Left lung (tissue), 4 donors: ENCODE measurements at regions not wholly inside any gene's neighbourhood (a gene's known extent, or its start where the extent isn't known, plus 50 kb on each side); places are given as distances from the start of the nearest gene placed in this dataset.

Experiments
- ATAC-seq: fragments of 200-7000 bp; cut with Tn5 transposase; one replicate; pipeline ENCODE4 v1.9.1; 2020; ENCODE audit warnings: moderate library complexity
- DNase-seq, 4 donors: peaks; one replicate each; pipeline ENCODE4 v3.0.0-alpha.2; 2013 to 2020
- H3K27ac ChIP-seq, 2 donors: fragments of 200-600 bp; sonication (generic) in 1 of 2; one replicate each; pipeline versions ENCODE4 v1.5.0 to v1.8.0; 2020 to 2021
- H3K27me3 ChIP-seq, 2 donors: fragments of 200-600 bp; sonication (generic) in 1 of 2; one replicate each; pipeline versions ENCODE4 v1.5.0 to v1.8.0; 2020 to 2021
- H3K36me3 ChIP-seq, 2 donors: fragments of 200-600 bp; sonication (generic) in 1 of 2; one replicate each; pipeline versions ENCODE4 v1.5.0 to v1.8.0; 2020 to 2021
- H3K4me1 ChIP-seq, 2 donors: fragments of 200-600 bp; one replicate each; pipeline ENCODE4 v1.8.0; 2021
- H3K4me3 ChIP-seq, 2 donors: fragments of 200-600 bp; sonication (generic) in 1 of 2; one replicate each; pipeline versions ENCODE4 v1.5.0 to v1.8.0; 2020 to 2021; ENCODE audit warnings: mild to moderate bottlenecking in 1 of 2
- H3K9me3 ChIP-seq, 2 donors: fragments of 200-600 bp; sonication (generic) in 1 of 2; one replicate each; pipeline versions ENCODE4 v1.5.0 to v1.8.0; 2020 to 2021
- CTCF ChIP-seq, 2 donors: fragments of 200-600 bp; sonication (generic) in 1 of 2; IDR thresholded peaks; one replicate each; pipeline versions ENCODE4 v1.5.0 to v1.8.0; 2021; ENCODE audit warnings: antibody characterized with exemption in 2 of 2
- intact Hi-C, 2 donors: fragments of 100-400 bp; cut with DNase I; formaldehyde crosslinking; loops; one replicate each; pipeline versions ENCODE4 v1.11.2 to v1.14.2; 2022
- donor health status: DM: no; HTN: yes; CAD: no.
- donor health status: DM: no; HTN: no; CAD: no.

GRCh38 chr10:130990486-130990885 is 321.0 kb downstream of the TCERG1L start:
- ATAC-seq (no peak), DNase-seq (no peak)
- no peak overlapping the region for H3K27ac ChIP-seq
- peaks cover 0 to 6% of the 10 kb centered on the region in 2 donors for H3K27me3 ChIP-seq
- H3K4me1 ChIP-seq: no peaks in the 10 kb centered on the region
- no peaks in the 10 kb centered on the region for H3K9me3 ChIP-seq
- no peak overlapping the region for H3K4me3 ChIP-seq
- no peaks in the 10 kb centered on the region for H3K36me3 ChIP-seq
- intact Hi-C loops: no loop called here
- TF ChIP-seq CTCF (IDR thresholded peaks at IDR 0.05): no peak

GRCh38 chr10:130992802-130993523 is 318.6 kb downstream of the TCERG1L start:
- Histone ChIP-seq H3K36me3 (no peaks in the 10 kb centered on the region), H3K4me1 (no peaks in the 10 kb centered on the region), H3K27ac (no peak overlapping the region), H3K4me3 (no peak overlapping the region), H3K27me3 (peaks cover 0 to 12% of the 10 kb centered on the region in 2 donors), H3K9me3 (no peaks in the 10 kb centered on the region)
- intact Hi-C loops: no loop called here
- no peak for DNase-seq
- no peak for TF ChIP-seq CTCF (IDR thresholded peaks at IDR 0.05)
- no peak for ATAC-seq

- no peaks in the 10 kb centered on the region for H3K4me1 ChIP-seq
- H3K9me3 ChIP-seq: no peaks in the 10 kb centered on the region
- H3K27ac ChIP-seq: no peak overlapping the region
- no peak for TF ChIP-seq CTCF (IDR thresholded peaks at IDR 0.05)
- H3K36me3 ChIP-seq: no peaks in the 10 kb centered on the region
- H3K27me3 ChIP-seq: peaks cover 0 to 13% of the 10 kb centered on the region in 2 donors
- ATAC-seq (no peak), DNase-seq (no peak)
- intact Hi-C loops: no loop called here
- no peak overlapping the region for H3K4me3 ChIP-seq
Observed at GRCh38 chr10:130993612-130994011, 317.9 kb downstream of the TCERG1L start.

GRCh38 chr10:130994191-130994590 is 317.3 kb downstream of the TCERG1L start:
- intact Hi-C loops: no loop called here
- Histone ChIP-seq H3K27me3 (peaks cover 0 to 18% of the 10 kb centered on the region in 2 donors), H3K36me3 (no peaks in the 10 kb centered on the region), H3K27ac (no peak overlapping the region), H3K4me1 (no peaks in the 10 kb centered on the region), H3K4me3 (no peak overlapping the region), H3K9me3 (no peaks in the 10 kb centered on the region)
- ATAC-seq: no peak
- DNase-seq: no peak
- TF ChIP-seq CTCF (IDR thresholded peaks at IDR 0.05): no peak

- intact Hi-C loops: no loop called here
- Histone ChIP-seq H3K9me3 (no peaks in the 10 kb centered on the region), H3K36me3 (no peaks in the 10 kb centered on the region), H3K4me3 (no peak overlapping the region), H3K27me3 (peaks cover 0 to 18% of the 10 kb centered on the region in 2 donors), H3K27ac (no peak overlapping the region), H3K4me1 (no peaks in the 10 kb centered on the region)
- no peak for TF ChIP-seq CTCF (IDR thresholded peaks at IDR 0.05)
- DNase-seq (no peak), ATAC-seq (no peak)
Observed at GRCh38 chr10:130994845-130995244, 316.7 kb downstream of the TCERG1L start.
